ENCODE measurements at regions not wholly inside any gene's neighbourhood (a gene's known extent, or its start where the extent isn't known, plus 50 kb on each side); places are given as distances from the start of the nearest gene placed in this dataset.

GRCh38 chr20:54397292-54398140 lies 77.9 kb upstream of the DOK5 start:
- in situ Hi-C loops (cut with HindIII; ENCODE audit: extremely low pct_ligation_motif_present, low pct_unique_long_range_greater_than_20kb): no loop called here
- H2AFZ ChIP-seq (ENCODE audit: low read length): no peak overlapping the region
- intact Hi-C loops (cut with micrococcal nuclease; ENCODE audit: unreplicated experiment): no loop called here
- FAIRE-seq (no peak), ATAC-seq (no peak), DNase-seq (ENCODE audit: low spot score) (no peak)
- no peak overlapping the region for H3K4me3 ChIP-seq (replicated peaks in 1 of 3; ENCODE audit: insufficient read depth in 1 of 3, low read depth in 2 of 3, low read length in 3 of 3)
- WGBS (ENCODE audit: low lambda C conversion rate): 27% methylated on average over 3 of the region's 3 CpGs
- ChIA-PET CTCF (ENCODE audit: low intra/inter-chr PET ratio, low total read pairs) (no interaction called here), POLR2A (no interaction called here)
- no peaks in the 10 kb centered on the region for H3K4me1 ChIP-seq (ENCODE audit: insufficient read depth, low read length)
- H3K79me2 ChIP-seq (ENCODE audit: insufficient read depth, low read length): no peaks in the 10 kb centered on the region
- no peak overlapping the region for H3K27ac ChIP-seq (ENCODE audit: extremely low read length, insufficient read depth, low read length)
- H3K4me2 ChIP-seq (ENCODE audit: low read depth, low read length): no peak overlapping the region
- no peaks in the 10 kb centered on the region for H4K20me1 ChIP-seq (ENCODE audit: insufficient read depth, low read length)
- no peaks in the 10 kb centered on the region for H3K36me3 ChIP-seq (replicated peaks in 1 of 2; ENCODE audit: control insufficient read depth in 1 of 2, insufficient read depth in 2 of 2, low read length in 2 of 2)
- no peaks in the 10 kb centered on the region for H3K27me3 ChIP-seq (ENCODE audit: control insufficient read depth in 1 of 2, insufficient read depth in 2 of 2, low read length in 2 of 2)
- H3K9ac ChIP-seq (ENCODE audit: insufficient read depth, low read depth, low read length): no peak overlapping the region
- no peak for TF ChIP-seq PHB2 (IDR thresholded peaks at IDR 0.05; ENCODE audit: partially characterized antibody)
- TF ChIP-seq MYPOP (CRISPR knock-in tag; IDR thresholded peaks at IDR 0.05): no peak
- TF ChIP-seq BRCA1 (CRISPR knock-in tag; IDR thresholded peaks at IDR 0.05): no peak
- TF ChIP-seq ZNF136 (CRISPR knock-in tag; IDR thresholded peaks at IDR 0.05; ENCODE audit: low read depth): no peak
- no peak for TF ChIP-seq PRPF4 (IDR thresholded peaks at IDR 0.05; ENCODE audit: low read depth, low read length, poor library complexity, severe bottlenecking)
- TF ChIP-seq ZNF30 (CRISPR knock-in tag; IDR thresholded peaks at IDR 0.05): no peak
- no peak for TF ChIP-seq PRDM4 (CRISPR knock-in tag; IDR thresholded peaks at IDR 0.05; ENCODE audit: borderline replicate concordance)
- TF ChIP-seq SKIL (CRISPR knock-in tag; IDR thresholded peaks at IDR 0.05; ENCODE audit: borderline replicate concordance): no peak
- TF ChIP-seq DBP (CRISPR knock-in tag; IDR thresholded peaks at IDR 0.05; ENCODE audit: not compliant biosample characterization): no peak
- TF ChIP-seq ZMAT5 (CRISPR knock-in tag; IDR thresholded peaks at IDR 0.05; ENCODE audit: borderline replicate concordance, low read depth): no peak
- TF ChIP-seq ZNF234 (CRISPR knock-in tag; conservative IDR thresholded peaks at IDR 0.05): no peak
- TF ChIP-seq ZNF282 (IDR thresholded peaks at IDR 0.05; ENCODE audit: partially characterized antibody): no peak
- no peak for TF ChIP-seq ZMAT3 (CRISPR knock-in tag; conservative IDR thresholded peaks at IDR 0.05)
- no peak for TF ChIP-seq KDM6A (CRISPR knock-in tag; IDR thresholded peaks at IDR 0.05; ENCODE audit: low read depth)
- no peaks in the 10 kb centered on the region for H3K9me3 ChIP-seq (ENCODE audit: low read length)
- BruUV-seq (replicated peaks): no TSS peak
